Osteoblast (primary cell): ENCODE measurements at regions not wholly inside any gene's neighbourhood (a gene's known extent, or its start where the extent isn't known, plus 50 kb on each side); places are given as distances from the start of the nearest gene placed in this dataset.

ENCODE experiments used
- DNase-seq: peaks from one replicate; pipeline ENCODE4 v3.0.0; 2011; ENCODE audit warnings: low spot score, mixed read lengths; ENCODE audit not compliant: insufficient read length; ENCODE audit errors: missing footprints
- H2AFZ ChIP-seq: 2 replicates; pipeline ENCODE4 v1.6.0; 2011; ENCODE audit warnings: mild to moderate bottlenecking, low read length
- H3K27ac ChIP-seq: 2 replicates; pipeline ENCODE4 v1.5.1; 2011; ENCODE audit warnings: mild to moderate bottlenecking, low read depth, low read length, moderate library complexity
- H3K27me3 ChIP-seq: 2 replicates; pipeline ENCODE4 v1.6.0; 2012; ENCODE audit warnings: mild to moderate bottlenecking, control low read depth, inconsistent platforms, low read length, moderate library complexity; ENCODE audit not compliant: insufficient read depth
- H3K36me3 ChIP-seq: 2 replicates; pipeline ENCODE4 v1.5.1; 2011; ENCODE audit warnings: mild to moderate bottlenecking, low read length, control low read depth, moderate library complexity; ENCODE audit not compliant: insufficient read depth
- H3K4me1 ChIP-seq: 2 replicates; pipeline ENCODE4 v1.5.1; 2011; ENCODE audit warnings: mild to moderate bottlenecking, low read length, control low read depth, moderate library complexity; ENCODE audit not compliant: insufficient read depth
- H3K4me2 ChIP-seq: 2 replicates; pipeline ENCODE4 v1.6.0; 2011; ENCODE audit warnings: mild to moderate bottlenecking, low read length; ENCODE audit not compliant: insufficient read depth
- H3K4me3 ChIP-seq: fragments of 200-600 bp; sonication (generic); 3 replicates; pipeline ENCODE4 v1.5.1; 2012; ENCODE audit warnings: mild to moderate bottlenecking, low read length, inconsistent platforms; ENCODE audit not compliant: insufficient read depth
- H3K79me2 ChIP-seq: 2 replicates; pipeline ENCODE4 v1.6.0; 2012; ENCODE audit warnings: mild to moderate bottlenecking, low read length, control low read depth, inconsistent platforms; ENCODE audit not compliant: insufficient read depth
- H3K9me3 ChIP-seq: 2 replicates; pipeline ENCODE4 v1.5.1; 2011; ENCODE audit warnings: low read depth, low read length, control low read depth
- H4K20me1 ChIP-seq: 2 replicates; pipeline ENCODE4 v1.6.0; 2012; ENCODE audit warnings: mild to moderate bottlenecking, low read length, control low read depth; ENCODE audit not compliant: insufficient read depth
- CTCF ChIP-seq: IDR thresholded peaks from 2 replicates; pipeline ENCODE4 v1.5.1; 2011; ENCODE audit warnings: mild to moderate bottlenecking, low read depth, low read length, moderate library complexity; ENCODE audit errors: extremely low read depth

DNA sequence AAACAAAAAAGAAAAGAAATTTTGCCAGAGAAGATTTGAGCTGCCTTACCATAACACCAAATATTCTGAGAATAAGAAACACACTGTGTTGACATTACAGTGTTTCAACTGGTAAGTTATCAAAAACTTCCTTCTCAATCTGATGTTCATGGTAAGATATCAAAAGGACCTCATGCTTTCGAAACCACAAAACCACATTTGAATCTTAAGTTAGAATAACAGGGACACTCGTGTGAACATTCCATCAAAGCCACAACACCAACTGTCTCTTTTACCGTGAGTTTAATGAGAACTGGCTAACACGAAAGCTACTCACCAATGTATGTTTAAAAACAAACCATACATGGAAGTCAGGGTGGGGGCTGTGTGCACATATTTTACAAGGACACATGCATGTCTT is 73.0 kb upstream of the OPRM1 start:
- Histone ChIP-seq H3K9me3 (no peaks in the 10 kb centered on the region), H3K4me1 (no peaks in the 10 kb centered on the region), H3K79me2 (no peaks in the 10 kb centered on the region), H2AFZ (no peak overlapping the region), H3K27ac (no peak overlapping the region), H3K36me3 (no peaks in the 10 kb centered on the region), H3K4me3 (no peak overlapping the region), H3K4me2 (no peak overlapping the region), H3K27me3 (no peaks in the 10 kb centered on the region), H4K20me1 (no peaks in the 10 kb centered on the region)
- no peak for DNase-seq
- no peak for TF ChIP-seq CTCF

DNA sequence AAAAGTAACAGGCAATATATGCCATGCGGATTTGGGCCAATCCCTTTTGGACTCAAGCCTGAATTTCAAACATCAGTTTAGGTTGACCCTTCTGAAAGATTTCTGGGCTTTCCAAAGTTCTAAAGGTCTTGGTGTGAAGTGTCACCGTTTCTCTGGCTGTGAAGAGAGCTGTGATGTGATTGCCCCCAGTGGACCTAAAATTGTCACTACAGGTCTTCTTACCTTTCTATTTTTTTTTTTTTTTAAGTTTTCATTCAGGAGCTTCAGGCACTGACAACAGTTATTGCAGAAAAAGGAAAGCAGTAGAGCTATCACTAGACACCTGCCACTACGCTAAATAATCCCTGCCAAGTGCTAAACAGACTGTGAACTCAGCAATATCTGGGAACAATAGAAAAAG is 75.7 kb upstream of the OPRM1 start:
- H3K9me3 ChIP-seq: no peaks in the 10 kb centered on the region
- H3K36me3 ChIP-seq: no peaks in the 10 kb centered on the region
- no peaks in the 10 kb centered on the region for H3K27me3 ChIP-seq
- no peak overlapping the region for H3K27ac ChIP-seq
- H3K4me3 ChIP-seq: no peak overlapping the region
- no peaks in the 10 kb centered on the region for H4K20me1 ChIP-seq
- H3K4me2 ChIP-seq: no peak overlapping the region
- no peak for DNase-seq
- H3K4me1 ChIP-seq: no peaks in the 10 kb centered on the region
- H2AFZ ChIP-seq: no peak overlapping the region
- TF ChIP-seq CTCF: no peak
- H3K79me2 ChIP-seq: no peaks in the 10 kb centered on the region

DNA sequence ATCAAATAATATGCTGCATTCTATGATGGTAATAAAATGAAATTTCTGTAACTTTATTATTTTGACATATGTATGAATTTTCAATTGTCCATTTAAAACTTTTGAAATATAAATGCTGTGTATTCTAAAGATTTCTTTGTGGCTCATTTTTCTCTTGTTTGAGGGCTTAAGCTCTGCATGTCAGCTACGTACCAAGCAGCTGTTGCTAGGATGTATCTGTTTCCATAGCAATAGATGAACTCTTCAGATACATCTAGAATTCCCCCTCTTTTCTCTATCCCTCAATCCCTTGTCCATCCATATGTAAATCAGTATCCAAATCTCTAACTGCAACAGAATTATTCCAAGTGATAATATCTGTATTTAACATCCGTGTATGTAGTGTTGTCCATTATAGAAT is 76.5 kb upstream of the OPRM1 start:
- Histone ChIP-seq H3K4me1 (no peaks in the 10 kb centered on the region), H3K4me3 (no peak overlapping the region), H3K4me2 (no peak overlapping the region), H3K27me3 (no peaks in the 10 kb centered on the region), H2AFZ (no peak overlapping the region), H3K36me3 (no peaks in the 10 kb centered on the region), H3K79me2 (no peaks in the 10 kb centered on the region), H3K27ac (no peak overlapping the region), H3K9me3 (no peaks in the 10 kb centered on the region), H4K20me1 (no peaks in the 10 kb centered on the region)
- DNase-seq: no peak
- no peak for TF ChIP-seq CTCF

- H3K36me3 ChIP-seq: no peaks in the 10 kb centered on the region
- no peak overlapping the region for H3K4me2 ChIP-seq
- no peaks in the 10 kb centered on the region for H3K4me1 ChIP-seq
- no peaks in the 10 kb centered on the region for H3K9me3 ChIP-seq
- H3K79me2 ChIP-seq: no peaks in the 10 kb centered on the region
- no peak overlapping the region for H2AFZ ChIP-seq
- no peak for DNase-seq
- no peaks in the 10 kb centered on the region for H3K27me3 ChIP-seq
- no peak overlapping the region for H3K27ac ChIP-seq
- no peak overlapping the region for H3K4me3 ChIP-seq
- no peaks in the 10 kb centered on the region for H4K20me1 ChIP-seq
- TF ChIP-seq CTCF: no peak
Observed at GRCh38 chr6:153960741-153961140, 78.3 kb upstream of the OPRM1 start.
